ENCODE measurements at regions not wholly inside any gene's neighbourhood (a gene's known extent, or its start where the extent isn't known, plus 50 kb on each side); places are given as distances from the start of the nearest gene placed in this dataset.
"Not testable (repeated sequence)": the region's sequence is repeated elsewhere in the genome, so short reads cannot be mapped to it uniquely, and the experiment has no call there.

- DNase-seq: no peak
Measured at GRCh38 chr6:22349051-22349450, 52.2 kb upstream of the PRL start.

- DNase-seq: no peak
Measured at GRCh38 chr6:22349528-22349927, 52.7 kb upstream of the PRL start.

- DNase-seq: peak; percentile 39
Measured at GRCh38 chr6:22350109-22350508, 53.3 kb upstream of the PRL start.

- DNase-seq: no peak
Measured at GRCh38 chr6:22353101-22353500, 56.3 kb upstream of the PRL start.

- DNase-seq: no peak
Measured at GRCh38 chr6:22356362-22356940, 59.6 kb upstream of the PRL start.

- DNase-seq: no peak
Measured at GRCh38 chr6:22357724-22358189, 60.9 kb upstream of the PRL start.

- no peak for DNase-seq
Measured at GRCh38 chr6:22361576-22361975, 64.7 kb upstream of the PRL start.

- DNase-seq: no peak
Measured at GRCh38 chr6:22362361-22362760, 65.5 kb upstream of the PRL start.

GRCh38 chr6:22363166-22363713, 66.4 kb upstream of the PRL start:
- DNase-seq: peak; percentile 90

- DNase-seq: peak; percentile 31
Measured at GRCh38 chr6:22363714-22364239, 66.9 kb upstream of the PRL start.

- DNase-seq: no peak
Measured at GRCh38 chr6:22364306-22364705, 67.5 kb upstream of the PRL start.

GRCh38 chr6:22366214-22366613, 69.4 kb upstream of the PRL start:
- DNase-seq: no peak

- no peak for DNase-seq
Measured at GRCh38 chr6:22367346-22367745, 70.5 kb upstream of the PRL start.

- no peak for DNase-seq
Measured at GRCh38 chr6:22368794-22369193, 72.0 kb upstream of the PRL start.

- DNase-seq: no peak
Measured at GRCh38 chr6:22372922-22373321, 76.1 kb upstream of the PRL start.

- DNase-seq: not testable (repeated sequence)
Measured at GRCh38 chr6:22374950-22375349, 78.1 kb upstream of the PRL start.

- not testable (repeated sequence) for DNase-seq
Measured at GRCh38 chr6:22376293-22376692, 79.5 kb upstream of the PRL start.

- DNase-seq: not testable (repeated sequence)
Measured at GRCh38 chr6:22378536-22378935, 81.7 kb upstream of the PRL start.

GRCh38 chr6:22380236-22380635, 83.4 kb upstream of the PRL start:
- no peak for DNase-seq

- DNase-seq: no peak
Measured at GRCh38 chr6:22381845-22382544, 85.2 kb upstream of the PRL start.

- DNase-seq: no peak
Measured at GRCh38 chr6:22383016-22383415, 86.2 kb upstream of the PRL start.

- no peak for DNase-seq
Measured at GRCh38 chr6:22392711-22393110, 95.9 kb upstream of the PRL start.

GRCh38 chr6:22394691-22395090, 97.9 kb upstream of the PRL start:
- DNase-seq: no peak

- no peak for DNase-seq
Measured at GRCh38 chr6:22399693-22400092, 102.9 kb upstream of the PRL start.

Data from NCI-H1092 treated with DMSO at 0.1 percent for 48 hours (cell line).